Karpas-422 (cell line): ENCODE measurements at regions not wholly inside any gene's neighbourhood (a gene's known extent, or its start where the extent isn't known, plus 50 kb on each side); places are given as distances from the start of the nearest gene placed in this dataset. TPM values are rescaled to one million over a fixed set of nuclear protein-coding genes. Genes with fewer than 3 reads are reported as not detected.

ENCODE experiments used
- DNase-seq: peaks from one replicate; pipeline ENCODE4 v3.0.0-alpha.2; 2015
- H2AFZ ChIP-seq: fragments of 200-600 bp; sonication (generic); 2 replicates; pipeline ENCODE4 v1.6.1; 2014; ENCODE audit warnings: antibody characterized with exemption, low read length, mixed read lengths
- H3K27ac ChIP-seq: fragments of 200-600 bp; sonication (generic); 2 replicates; pipeline ENCODE4 v1.5.1; 2014; ENCODE audit warnings: mild to moderate bottlenecking, low read length, moderate library complexity
- H3K27me3 ChIP-seq: fragments of 200-600 bp; sonication (generic); 2 replicates; pipeline ENCODE4 v1.6.1; 2014; ENCODE audit warnings: low read length, mixed read lengths
- H3K36me3 ChIP-seq: fragments of 200-600 bp; sonication (generic); 2 replicates; pipeline ENCODE4 v1.6.1; 2014; ENCODE audit warnings: low read length, mixed read lengths; ENCODE audit not compliant: insufficient read depth
- H3K4me1 ChIP-seq: fragments of 200-600 bp; sonication (generic); 2 replicates; pipeline ENCODE4 v1.6.1; 2014; ENCODE audit warnings: mild to moderate bottlenecking, low read length, mixed read lengths
- H3K4me2 ChIP-seq: fragments of 200-600 bp; sonication (generic); 2 replicates; pipeline ENCODE4 v1.6.1; 2014; ENCODE audit warnings: low read length, low read depth, mild to moderate bottlenecking; ENCODE audit not compliant: poor library complexity, severe bottlenecking
- H3K4me3 ChIP-seq: fragments of 200-600 bp; sonication (generic); 2 replicates; pipeline ENCODE4 v1.5.1; 2014; ENCODE audit warnings: mild to moderate bottlenecking, antibody characterized with exemption, low read length, mixed read lengths
- H3K79me2 ChIP-seq: fragments of 200-600 bp; sonication (generic); 2 replicates; pipeline ENCODE4 v1.6.1; 2014; ENCODE audit warnings: mild to moderate bottlenecking, low read length, mixed read lengths
- H3K9ac ChIP-seq: fragments of 200-600 bp; sonication (generic); 2 replicates; pipeline ENCODE4 v1.6.0; 2014; ENCODE audit warnings: low read length
- H3K9me2 ChIP-seq: fragments of 200-600 bp; sonication (generic), shearing (Covaris generic); replicated peaks from 2 replicates; pipeline ENCODE4 v1.6.0; 2014; ENCODE audit warnings: mild to moderate bottlenecking, low read length, moderate library complexity; ENCODE audit not compliant: insufficient read depth
- H3K9me3 ChIP-seq: fragments of 300-700, 200-600 bp; sonication (generic); 2 replicates; pipeline ENCODE4 v1.6.1; 2014; ENCODE audit warnings: low read length, mixed read lengths
- H4K20me1 ChIP-seq: fragments of 200-600 bp; sonication (generic); 2 replicates; pipeline ENCODE4 v1.6.1; 2014; ENCODE audit warnings: mild to moderate bottlenecking, antibody characterized with exemption, low read length, low read depth; ENCODE audit not compliant: insufficient read depth
- small RNA-seq: library from RNA; depleted of rRNA; stranded (forward); fragments of <200 nt; gene quantifications from one replicate; pipeline ENCODE3, GENCODE V24; 2014

DNA sequence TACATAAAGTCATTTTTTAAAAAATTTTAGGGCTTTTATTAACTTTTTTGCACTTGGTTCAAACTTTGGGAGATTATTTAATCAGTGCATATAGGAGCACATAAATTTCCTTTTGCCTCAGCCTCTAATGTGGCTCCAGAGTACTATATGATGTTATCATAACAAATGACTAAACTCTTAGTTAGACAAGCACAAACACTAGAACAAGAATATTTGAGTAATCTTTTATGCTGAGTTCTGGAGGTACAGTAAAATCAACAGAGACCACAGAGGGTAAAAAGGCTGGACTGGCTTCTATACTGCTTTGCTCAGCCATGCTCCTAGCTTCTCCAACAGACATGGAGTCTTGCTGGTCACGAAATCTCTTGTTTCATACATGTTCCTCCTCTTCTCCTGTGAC is 52.5 kb upstream of the SGCD start:
- no peak overlapping the region for H3K9ac ChIP-seq
- no peaks in the 10 kb centered on the region for H3K27me3 ChIP-seq
- no peak overlapping the region for H3K4me2 ChIP-seq
- no peak for DNase-seq
- no peaks in the 10 kb centered on the region for H3K9me3 ChIP-seq
- H3K4me3 ChIP-seq: no peak overlapping the region
- H3K4me1 ChIP-seq: no peaks in the 10 kb centered on the region
- H3K9me2 ChIP-seq: no peaks in the 10 kb centered on the region
- no peaks in the 10 kb centered on the region for H4K20me1 ChIP-seq
- no peaks in the 10 kb centered on the region for H3K36me3 ChIP-seq
- H2AFZ ChIP-seq: no peak overlapping the region
- no peak overlapping the region for H3K27ac ChIP-seq
- H3K79me2 ChIP-seq: no peaks in the 10 kb centered on the region

Small RNA genes lying in the stretch of these regions (small RNA-seq; reads per million reads assigned to genes)
- gene RNA5SP199: not detected
